DMS53 treated with DMSO at 0.1 percent for 48 hours (cell line): ENCODE measurements at regions not wholly inside any gene's neighbourhood (a gene's known extent, or its start where the extent isn't known, plus 50 kb on each side); places are given as distances from the start of the nearest gene placed in this dataset.
"Not testable (repeated sequence)": the region's sequence is repeated elsewhere in the genome, so short reads cannot be mapped to it uniquely, and the experiment has no call there.

ENCODE experiments used
- DNase-seq: peaks from one replicate; lab custom pipeline; 2025; ENCODE audit not compliant: unreplicated experiment; lab: John Stamatoyannopoulos, UW

DNA sequence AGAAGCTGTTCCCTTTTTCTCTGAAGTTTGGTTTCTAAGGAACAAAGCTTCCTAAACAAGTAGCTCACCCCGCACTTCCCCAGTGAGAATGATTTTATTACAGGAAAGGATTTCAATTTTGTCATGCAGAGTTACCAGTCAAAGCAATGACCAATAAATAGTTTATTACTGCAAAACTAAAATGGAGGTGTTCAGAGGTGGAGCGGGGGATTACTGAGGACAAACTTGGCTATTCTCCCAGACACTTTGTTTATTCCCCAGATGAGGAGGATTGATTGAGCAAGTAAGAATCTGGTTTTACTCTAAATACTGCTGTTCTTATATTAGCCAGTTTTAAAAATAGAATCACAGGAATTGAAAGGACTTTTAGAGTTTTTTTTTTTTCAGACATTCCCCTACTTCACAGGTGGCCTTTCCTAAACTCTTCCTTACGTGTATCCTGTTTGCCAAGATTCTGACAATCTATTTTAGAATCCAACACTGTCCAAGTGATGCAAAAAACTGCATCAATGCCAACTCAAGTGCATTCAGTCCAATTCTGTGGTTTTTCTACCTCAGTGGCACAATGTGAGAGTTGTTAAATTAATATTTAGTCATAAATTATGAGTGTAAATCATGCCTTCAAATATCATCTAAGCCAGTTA is 136.1 kb downstream of the TNFSF18 start:
- no peak for DNase-seq

DNA sequence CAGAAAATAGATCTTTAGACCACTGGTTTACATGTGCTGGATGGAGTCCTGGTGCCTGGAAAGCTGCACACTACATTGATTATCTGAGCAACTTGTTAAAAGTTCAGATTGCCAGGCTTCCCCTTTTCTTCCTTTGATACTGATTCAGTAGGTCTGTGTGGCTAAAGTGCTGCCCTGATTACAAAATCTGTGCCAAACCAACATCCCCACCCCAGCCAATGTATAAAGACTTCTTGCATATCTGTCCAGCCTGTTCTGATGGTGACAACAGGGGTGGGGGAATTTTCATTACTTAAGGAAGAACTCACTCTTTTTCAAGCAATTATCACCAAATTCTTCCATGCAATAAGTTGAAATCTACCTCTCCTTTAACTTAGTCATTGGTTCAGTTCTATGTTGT is 135.5 kb downstream of the TNFSF18 start:
- no peak for DNase-seq

DNA sequence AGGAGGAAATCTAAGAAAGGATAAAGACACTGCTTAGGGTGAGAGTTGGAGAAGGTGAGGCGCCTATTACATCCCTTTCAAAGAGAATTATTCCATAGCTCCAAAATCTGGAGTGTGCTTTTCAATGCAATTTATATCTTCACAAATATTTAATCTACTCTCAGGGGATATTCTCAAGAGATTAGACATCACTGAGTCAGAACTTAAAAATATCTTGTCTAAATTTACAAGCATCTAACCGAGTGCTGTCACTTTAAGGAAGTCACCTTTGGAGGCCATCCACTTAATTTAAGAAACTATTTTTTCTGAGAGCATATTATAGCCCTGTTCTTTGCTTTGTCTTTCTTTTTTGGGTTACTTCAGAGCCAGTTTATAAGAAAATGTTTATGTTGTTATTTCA is 134.6 kb downstream of the TNFSF18 start:
- no peak for DNase-seq

DNA sequence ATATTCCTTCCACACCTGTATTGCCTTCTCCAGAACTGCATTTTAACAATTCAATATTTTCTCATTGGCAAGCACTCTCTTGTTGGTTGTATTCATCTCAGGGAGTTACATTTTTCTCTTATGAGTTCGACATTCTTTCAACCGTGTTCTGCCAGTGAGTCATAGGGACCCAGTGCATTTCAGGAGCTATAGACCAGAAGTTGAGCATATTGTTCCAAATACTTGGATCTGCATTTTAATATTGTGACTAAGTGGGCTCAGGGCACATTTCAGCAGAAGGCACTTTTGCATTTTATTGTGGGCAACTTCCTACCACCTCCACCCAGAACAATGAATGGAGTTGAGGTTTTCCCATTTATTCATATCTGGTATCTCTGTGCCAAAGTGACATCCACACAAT is 132.8 kb downstream of the TNFSF18 start:
- DNase-seq: no peak

DNA sequence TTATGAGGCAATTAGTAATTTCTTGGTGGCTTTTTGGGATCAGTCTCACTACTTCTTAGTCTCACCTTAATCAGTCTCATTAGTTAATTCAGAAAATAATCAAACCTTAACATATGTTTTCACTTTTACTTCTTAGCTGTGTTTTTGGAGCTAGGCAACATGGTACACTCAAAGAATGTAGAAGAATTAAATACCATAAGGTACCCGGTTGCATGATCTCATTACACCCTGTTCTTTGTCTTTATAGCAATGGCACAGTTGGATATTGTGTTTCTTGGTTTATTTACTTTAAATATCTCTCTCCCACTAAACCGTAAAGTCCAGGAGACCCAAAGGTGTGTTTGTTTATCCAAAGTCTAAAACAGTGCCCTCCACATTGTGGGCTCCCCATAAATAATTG is 132.3 kb downstream of the TNFSF18 start:
- no peak for DNase-seq

DNA sequence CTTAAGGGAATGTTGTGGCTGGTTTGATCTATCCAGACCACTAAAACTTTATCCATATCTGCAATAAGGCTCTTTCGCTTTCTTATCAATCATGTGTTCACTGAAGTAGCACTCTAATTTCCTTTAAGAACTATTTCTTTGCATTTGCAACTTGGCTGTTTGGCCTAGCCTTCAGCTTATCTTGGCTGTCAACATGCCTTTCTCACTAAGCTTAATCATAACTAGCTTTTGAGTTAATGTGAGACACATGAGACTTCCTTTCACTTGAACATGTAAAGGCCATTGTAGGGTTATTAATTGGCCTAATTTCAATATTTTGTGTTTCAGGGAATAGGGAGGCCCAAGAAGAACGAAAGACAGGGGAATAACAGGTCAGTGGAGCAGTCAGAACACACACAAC is 124.7 kb downstream of the TNFSF18 start:
- no peak for DNase-seq

DNA sequence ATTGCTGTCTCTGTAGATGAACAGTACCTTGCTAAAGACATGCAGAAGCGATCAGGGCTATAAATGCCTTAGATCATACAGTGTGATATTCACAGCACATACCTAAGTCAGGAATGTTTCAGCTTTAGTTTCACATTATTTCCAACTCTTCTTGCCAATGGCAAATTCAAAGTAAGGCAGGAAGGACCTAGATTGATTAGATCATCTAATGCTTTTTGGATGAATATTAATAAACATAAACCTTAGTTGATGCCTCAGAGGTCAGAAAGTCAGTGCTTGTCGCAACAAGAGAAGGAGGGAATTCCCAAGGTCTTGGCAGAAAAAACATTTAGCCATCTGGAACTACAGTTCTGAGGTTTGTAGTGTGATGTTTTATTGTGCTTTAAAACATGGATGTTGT is 122.3 kb downstream of the TNFSF18 start:
- DNase-seq: no peak

DNA sequence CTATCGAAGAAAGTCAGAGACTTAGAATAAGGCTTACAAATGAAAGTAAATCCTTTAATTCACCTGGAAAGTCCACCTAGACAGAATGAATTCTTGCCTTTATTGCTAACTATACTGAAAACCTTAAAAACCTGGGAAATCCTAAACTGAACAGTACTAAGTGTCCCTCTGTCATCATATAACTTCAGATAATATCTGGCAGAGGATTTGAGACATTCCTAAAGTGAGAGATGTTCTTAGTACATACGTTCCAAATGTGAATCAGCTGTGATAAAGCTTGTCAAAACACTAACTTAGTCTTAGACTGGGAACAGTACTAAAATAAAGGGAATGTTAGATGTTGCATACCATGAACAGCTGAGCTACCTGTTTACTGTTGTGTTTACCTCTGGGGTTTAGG is 121.7 kb downstream of the TNFSF18 start:
- no peak for DNase-seq

DNA sequence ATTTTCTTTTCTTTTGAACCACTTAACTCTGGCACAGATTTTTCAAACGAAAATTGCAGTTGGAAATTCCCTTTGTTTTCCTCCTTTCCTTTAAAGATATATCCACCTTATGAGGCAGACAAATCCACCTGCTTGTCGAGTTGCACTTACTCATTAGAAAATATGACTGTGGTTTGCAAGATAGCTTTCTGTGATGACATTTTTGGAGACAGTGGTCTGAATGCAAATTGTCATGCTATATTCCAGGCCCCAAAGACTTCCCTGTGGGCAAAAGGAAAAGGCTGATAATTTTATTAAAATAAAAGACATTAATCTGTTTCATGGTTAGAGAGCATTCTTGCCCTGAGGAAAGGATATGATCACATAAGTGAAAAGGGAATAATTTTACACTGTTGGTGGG is 120.6 kb downstream of the TNFSF18 start:
- DNase-seq: no peak

DNA sequence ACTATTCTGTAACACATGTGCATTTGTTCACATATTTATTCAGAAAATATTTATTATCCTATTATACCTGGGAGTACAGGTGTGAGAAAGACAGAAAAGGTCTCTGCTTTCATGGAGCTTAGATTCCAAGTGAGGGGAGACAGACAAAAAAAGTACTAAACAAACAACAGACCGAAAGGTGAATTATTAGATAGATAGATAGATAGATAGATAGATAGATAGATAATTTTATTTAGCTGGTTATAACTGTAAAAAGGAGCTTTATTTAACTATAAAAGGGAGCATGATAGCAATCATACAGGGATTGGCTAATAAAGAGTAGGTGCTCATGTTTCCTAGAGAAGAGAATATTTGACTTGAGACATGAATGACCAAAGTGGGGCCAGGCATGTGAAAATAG is 119.4 kb downstream of the TNFSF18 start:
- no peak for DNase-seq

DNA sequence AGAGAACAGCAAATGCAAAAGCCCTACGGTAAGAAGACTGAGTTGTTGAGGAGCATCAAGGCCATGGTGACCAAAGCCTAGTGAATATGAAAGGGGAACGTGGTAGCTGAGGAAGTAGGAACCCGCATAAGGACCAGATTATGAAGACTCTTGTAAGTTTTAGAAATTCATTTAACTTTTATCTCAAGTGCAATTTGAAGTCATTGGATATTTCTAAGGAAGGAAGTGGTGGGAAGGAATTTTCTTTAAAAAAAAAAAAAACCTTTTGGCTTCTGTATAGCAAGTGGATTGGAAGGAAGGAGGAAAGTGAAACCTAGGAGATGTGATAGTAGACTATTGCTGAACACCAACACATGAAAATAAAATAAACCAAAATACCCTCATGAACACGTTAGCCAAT is 119.0 kb downstream of the TNFSF18 start:
- no peak for DNase-seq

DNA sequence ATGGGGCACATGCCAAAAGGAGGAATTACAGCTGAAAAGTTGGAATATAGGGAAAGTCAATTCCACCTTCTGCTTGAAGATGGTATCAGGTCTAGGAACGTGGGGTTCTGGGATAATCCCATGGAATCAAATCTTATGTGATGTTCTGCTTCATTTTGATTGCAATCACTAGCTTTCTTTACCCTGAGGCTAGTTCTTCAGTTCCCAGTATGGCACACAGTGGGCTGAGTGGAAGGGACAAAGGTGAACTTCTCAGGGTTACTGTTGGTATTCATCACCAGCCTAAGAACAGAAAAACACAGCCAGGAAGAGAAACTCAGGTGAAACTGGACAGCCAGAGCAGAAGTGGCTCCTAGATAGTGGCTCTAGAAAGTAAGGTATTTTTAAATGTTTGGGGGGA is 117.8 kb downstream of the TNFSF18 start:
- no peak for DNase-seq

DNA sequence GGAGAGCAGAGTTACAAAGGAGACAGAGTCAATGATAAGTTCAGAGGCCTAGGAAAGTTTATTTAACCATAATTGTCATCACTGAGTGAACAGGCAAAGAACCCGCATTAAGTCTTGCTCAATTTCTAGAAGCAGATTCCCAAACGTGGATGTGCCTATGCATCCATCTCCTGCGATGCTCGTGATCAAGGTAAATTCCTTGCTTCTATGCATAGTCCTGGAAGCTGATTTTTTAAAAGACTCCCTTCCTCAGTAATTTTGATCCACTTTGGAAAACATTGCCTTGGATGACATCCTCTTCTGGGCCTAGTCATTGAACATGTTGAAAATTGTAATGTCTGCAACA is 116.4 kb downstream of the TNFSF18 start:
- DNase-seq: no peak

DNA sequence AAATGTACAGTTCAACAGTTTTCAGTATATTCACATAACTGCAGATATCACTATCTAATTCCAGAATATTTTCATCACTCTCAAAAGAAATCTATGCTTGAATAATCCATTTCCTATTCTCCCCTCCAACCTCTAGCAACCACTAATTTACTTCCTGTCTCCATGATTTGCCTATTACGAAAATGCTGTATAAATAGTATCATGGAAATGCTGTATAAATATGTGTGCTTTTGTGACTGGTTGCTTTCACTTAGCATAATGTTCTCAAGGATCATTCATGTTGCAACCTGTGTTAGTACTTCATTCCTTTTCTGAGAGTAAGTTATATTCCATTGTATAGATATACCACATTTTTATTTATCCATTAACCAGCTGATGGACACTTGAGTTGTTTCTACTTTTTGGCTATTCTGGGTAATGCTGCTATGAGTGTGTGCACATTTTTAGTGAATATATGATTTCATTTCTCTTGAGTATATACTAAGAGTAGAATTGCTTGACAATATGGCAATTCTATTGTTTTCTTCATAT is 115.6 kb downstream of the TNFSF18 start:
- no peak for DNase-seq

DNA sequence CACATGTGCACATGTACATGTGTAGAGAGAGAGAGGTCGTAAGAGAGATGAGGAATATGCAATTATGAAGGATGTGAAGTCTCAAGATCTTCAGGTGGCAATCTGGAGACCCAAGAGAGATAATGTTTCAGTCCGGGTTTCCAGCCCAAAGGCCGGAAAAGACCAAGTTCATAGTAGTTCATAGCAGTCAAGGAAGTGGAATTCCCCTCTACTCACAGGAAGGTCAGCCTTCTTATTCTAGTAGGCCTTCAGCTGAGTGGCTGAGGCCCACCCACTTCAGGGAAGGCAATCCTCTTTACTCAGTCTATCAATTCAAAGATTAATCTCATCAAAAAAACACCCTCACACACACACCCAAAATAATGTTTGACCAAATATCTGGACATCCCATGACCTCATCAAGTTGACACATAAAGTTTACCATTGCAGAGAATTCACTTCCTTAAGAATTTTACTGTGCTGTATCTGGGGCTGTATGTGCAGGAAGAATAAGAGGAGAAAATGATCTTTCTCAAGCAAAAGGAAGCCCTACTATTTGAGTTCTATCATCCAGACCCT is 114.6 kb downstream of the TNFSF18 start:
- DNase-seq: no peak

DNA sequence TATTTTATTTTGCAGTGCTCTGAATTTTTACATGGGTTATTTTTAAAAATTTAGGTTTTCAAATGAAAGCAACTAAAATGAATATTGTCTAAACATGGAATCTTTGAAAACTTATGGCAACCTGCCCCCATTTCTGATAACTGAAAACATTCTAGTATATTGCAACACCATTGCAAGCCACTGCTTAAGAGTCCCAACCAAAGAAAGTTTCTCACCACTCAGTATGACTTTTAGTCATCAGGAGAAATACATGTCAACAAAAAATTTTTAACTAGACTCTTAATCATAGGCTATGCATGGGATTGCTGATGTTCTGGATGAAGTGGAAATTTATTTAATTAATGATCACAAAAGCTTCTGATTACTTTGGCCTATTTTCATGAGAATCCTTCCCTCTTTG is 112.1 kb downstream of the TNFSF18 start:
- DNase-seq: no peak

DNA sequence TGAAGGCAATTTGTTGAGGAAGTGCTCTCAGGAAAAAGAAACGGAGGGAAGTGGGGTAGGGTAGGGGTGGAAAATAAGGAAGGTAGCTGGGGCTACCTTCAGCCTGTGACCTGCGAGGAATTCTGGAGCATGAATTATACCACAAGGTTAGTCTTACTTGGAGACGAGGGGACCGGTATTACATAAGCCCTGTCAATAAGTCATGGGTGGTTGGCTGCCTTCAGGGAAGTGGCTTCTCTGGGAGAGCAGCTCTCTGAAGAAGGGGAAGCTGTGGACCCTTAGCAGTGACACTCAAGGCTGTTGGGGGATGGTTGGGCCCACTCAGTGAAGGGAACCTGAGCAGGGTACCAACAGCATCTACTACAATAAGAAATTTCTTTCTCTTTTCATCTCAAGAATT is 111.3 kb downstream of the TNFSF18 start:
- DNase-seq: no peak

DNA sequence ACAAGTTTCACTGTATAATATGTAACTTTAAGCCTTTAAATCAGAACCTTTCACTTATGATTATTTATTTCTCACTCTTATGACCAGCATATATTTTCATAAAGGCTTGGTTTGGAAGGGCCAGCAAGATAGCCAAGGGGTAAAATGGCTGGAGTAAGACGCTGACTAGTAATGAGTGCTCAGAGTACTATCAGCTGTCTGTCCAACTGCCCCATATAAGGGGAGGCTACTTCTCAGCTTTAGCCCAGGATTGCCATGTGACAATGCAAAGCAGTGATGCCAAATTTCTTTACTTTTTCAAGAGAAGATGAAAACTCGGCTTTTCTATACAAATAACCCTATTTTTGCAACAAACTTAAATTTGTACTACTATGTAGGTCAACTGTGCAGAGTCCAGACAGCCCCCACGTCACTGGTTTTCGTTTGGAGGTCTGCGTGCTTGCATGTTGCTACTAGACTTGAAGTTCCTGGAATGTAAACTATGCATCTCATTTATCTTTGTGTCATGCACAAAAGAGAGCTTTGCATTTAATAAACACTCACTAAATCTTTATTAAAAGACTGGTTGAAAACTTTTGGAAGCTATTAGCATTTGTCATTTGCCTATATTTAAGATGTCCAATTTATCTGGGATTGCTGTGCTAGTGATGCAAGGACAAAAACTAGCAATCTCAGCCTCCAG is 110.4 kb downstream of the TNFSF18 start:
- DNase-seq: no peak

DNA sequence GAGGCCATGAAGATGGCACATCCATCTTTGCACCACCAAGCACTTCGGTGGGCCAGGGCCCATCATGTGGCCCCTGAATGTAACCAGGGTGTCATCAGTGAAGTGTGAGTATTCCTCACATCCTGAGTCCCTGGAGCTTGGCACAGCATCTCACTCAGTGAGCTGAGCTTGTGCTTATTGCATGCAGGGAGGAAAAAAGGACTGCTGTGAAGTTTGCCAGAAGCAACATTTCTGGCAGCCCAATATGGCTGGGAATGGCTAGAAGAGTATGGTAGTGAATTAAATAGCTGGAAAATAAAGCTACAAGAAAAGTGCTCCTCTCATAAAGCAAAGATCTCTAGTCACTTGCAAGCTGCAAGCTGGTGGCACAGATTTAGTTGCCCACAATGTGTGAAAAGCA is 109.3 kb downstream of the TNFSF18 start:
- no peak for DNase-seq

DNA sequence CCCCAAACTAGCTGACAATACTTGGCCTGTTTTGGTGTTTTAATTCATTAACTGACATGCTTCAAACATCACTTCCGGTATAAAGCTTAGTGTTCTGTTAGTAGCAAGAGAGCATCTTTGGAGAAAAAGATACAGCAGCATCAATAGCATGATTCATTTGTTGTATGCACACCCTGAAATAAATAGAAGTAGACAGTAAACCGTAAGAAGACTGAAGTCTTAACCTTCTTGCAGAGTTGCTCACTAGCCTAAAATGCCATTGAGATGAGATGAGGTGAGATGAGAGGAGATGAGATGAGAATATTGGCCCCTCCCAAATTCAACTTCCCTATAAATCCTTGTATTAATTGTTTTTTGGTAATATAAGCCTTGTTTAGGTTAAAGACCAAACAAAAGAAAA is 108.8 kb downstream of the TNFSF18 start:
- no peak for DNase-seq

DNA sequence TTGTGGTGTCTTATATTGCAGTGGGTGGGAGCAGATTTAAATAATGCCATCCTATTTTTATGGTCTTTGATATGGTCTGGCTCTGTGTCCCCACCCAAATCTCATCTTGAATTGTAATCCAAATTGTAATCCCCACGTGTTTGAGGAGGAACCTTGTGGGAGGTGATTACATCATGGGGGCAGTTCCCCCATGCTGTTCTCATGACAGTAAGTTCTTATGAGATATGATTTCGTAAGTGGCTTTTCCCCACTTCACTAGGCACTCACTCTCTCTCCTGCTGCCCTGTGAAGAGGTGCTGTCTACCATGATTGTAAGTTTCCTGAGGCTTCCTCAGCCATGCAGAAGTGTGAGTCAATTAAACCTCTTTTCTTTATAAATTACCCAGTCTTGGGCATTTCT is 107.6 kb downstream of the TNFSF18 start:
- not testable (repeated sequence) for DNase-seq

DNA sequence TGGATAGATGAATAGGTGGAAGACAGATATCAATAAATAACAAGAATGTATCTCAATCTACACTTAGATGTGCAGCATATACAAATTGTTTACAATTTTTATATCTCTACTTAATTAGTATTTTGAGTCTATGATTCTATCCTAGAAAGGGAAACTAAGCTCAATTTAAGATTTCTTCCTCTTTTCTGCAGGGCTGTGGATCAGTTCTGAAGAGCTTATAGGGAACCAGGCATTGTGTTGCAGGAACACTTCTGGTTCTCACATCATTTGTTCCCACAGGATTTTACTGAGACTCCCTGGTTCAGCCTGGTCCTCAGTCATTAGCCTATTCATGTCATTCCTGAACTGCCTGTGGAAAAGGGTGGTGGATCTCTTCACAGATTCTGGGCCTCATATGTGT is 105.8 kb downstream of the TNFSF18 start:
- no peak for DNase-seq
